ENCODE measurements at regions not wholly inside any gene's neighbourhood (a gene's known extent, or its start where the extent isn't known, plus 50 kb on each side); places are given as distances from the start of the nearest gene placed in this dataset.

DNA sequence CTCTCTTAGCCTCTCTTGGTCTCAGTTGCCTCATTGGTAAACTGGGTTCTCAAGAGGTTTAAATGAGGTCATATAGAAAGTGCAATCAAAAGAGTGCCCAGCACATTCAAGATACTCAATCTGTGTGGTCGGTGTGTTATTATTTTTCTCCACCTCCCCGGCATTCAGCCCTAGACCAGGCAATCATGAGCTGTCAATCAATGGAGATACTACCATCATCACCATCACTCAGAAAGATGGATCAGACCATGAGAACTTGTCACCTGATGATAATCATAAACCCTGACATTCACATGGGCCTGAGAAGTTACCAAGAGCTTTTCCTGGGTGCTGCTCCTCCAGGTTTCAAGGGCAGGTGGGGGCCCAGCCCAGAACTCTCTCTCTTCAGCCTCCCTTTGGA, 166.1 kb downstream of the MN1 start:
- TF ChIP-seq POLR2AphosphoS5 (IDR thresholded peaks at IDR 0.05; ENCODE audit: low read depth, low read length) (no peak), SIN3A (IDR thresholded peaks at IDR 0.05; ENCODE audit: borderline replicate concordance, insufficient read depth, low read length) (no peak), TAF1 (IDR thresholded peaks at IDR 0.05; ENCODE audit: borderline replicate concordance, insufficient read depth, low read length) (no peak), FOXP2 (optimal IDR thresholded peaks at IDR 0.05; ENCODE audit: borderline replicate concordance, extremely low read depth, extremely low read length, insufficient read depth) (no peak)
- TF ChIP-seq, protein P1, sequence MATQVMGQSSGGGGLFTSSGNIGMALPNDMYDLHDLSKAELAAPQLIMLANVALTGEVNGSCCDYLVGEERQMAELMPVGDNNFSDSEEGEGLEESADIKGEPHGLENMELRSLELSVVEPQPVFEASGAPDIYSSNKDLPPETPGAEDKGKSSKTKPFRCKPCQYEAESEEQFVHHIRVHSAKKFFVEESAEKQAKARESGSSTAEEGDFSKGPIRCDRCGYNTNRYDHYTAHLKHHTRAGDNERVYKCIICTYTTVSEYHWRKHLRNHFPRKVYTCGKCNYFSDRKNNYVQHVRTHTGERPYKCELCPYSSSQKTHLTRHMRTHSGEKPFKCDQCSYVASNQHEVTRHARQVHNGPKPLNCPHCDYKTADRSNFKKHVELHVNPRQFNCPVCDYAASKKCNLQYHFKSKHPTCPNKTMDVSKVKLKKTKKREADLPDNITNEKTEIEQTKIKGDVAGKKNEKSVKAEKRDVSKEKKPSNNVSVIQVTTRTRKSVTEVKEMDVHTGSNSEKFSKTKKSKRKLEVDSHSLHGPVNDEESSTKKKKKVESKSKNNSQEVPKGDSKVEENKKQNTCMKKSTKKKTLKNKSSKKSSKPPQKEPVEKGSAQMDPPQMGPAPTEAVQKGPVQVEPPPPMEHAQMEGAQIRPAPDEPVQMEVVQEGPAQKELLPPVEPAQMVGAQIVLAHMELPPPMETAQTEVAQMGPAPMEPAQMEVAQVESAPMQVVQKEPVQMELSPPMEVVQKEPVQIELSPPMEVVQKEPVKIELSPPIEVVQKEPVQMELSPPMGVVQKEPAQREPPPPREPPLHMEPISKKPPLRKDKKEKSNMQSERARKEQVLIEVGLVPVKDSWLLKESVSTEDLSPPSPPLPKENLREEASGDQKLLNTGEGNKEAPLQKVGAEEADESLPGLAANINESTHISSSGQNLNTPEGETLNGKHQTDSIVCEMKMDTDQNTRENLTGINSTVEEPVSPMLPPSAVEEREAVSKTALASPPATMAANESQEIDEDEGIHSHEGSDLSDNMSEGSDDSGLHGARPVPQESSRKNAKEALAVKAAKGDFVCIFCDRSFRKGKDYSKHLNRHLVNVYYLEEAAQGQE (IDR thresholded peaks at IDR 0.05; ENCODE audit: insufficient read depth in 1 of 2, low read depth in 2 of 2, low read length in 2 of 2), result no peak

Data from PFSK-1 (cell line).